NCI-H524 (cell line): ENCODE measurements at regions not wholly inside any gene's neighbourhood (a gene's known extent, or its start where the extent isn't known, plus 50 kb on each side); places are given as distances from the start of the nearest gene placed in this dataset.

Experiments
- DNase-seq, 2 experiments: peaks; one replicate each; lab custom pipeline; 2025; lab: John Stamatoyannopoulos, UW

- DNase-seq, result no peak
These were observed 210.2 kb downstream of the ARPP21 start for GRCh38 chr3:35849496-35849895.

- DNase-seq, result no peak
These were observed 210.6 kb downstream of the ARPP21 start for GRCh38 chr3:35849963-35850362.

GRCh38 chr3:35857004-35857403 lies 217.7 kb downstream of the ARPP21 start:
- DNase-seq, result no peak

- DNase-seq, result no peak
These were observed 222.7 kb downstream of the ARPP21 start for GRCh38 chr3:35862057-35862456.

GRCh38 chr3:35864871-35865270 lies 225.5 kb downstream of the ARPP21 start:
- no peak for DNase-seq

- DNase-seq, result peak; percentile 49 to 67
These were observed 228.5 kb downstream of the ARPP21 start for GRCh38 chr3:35867791-35868190.

GRCh38 chr3:35871009-35871408 lies 231.7 kb downstream of the ARPP21 start:
- no peak for DNase-seq

- no peak for DNase-seq
These were observed 244.6 kb downstream of the ARPP21 start for GRCh38 chr3:35883929-35884328.

GRCh38 chr3:35894735-35895134 lies 255.4 kb downstream of the ARPP21 start:
- DNase-seq, result no peak

- DNase-seq, result no peak
These were observed 259.9 kb downstream of the ARPP21 start for GRCh38 chr3:35899245-35899644.

- DNase-seq, result no peak
These were observed 260.8 kb downstream of the ARPP21 start for GRCh38 chr3:35900079-35900478.

- peak; percentile 65 to 83 for DNase-seq
These were observed 269.3 kb downstream of the ARPP21 start for GRCh38 chr3:35908366-35909232.

GRCh38 chr3:35919160-35919559 lies 279.8 kb downstream of the ARPP21 start:
- no peak for DNase-seq

- no peak for DNase-seq
These were observed 282.4 kb downstream of the ARPP21 start for GRCh38 chr3:35921718-35922117.

GRCh38 chr3:35924070-35924469 lies 284.7 kb downstream of the ARPP21 start:
- peak; percentile 44 to 78 for DNase-seq

GRCh38 chr3:35927441-35927840 lies 288.1 kb downstream of the ARPP21 start:
- DNase-seq, result no peak

GRCh38 chr3:35929158-35929557 lies 289.8 kb downstream of the ARPP21 start:
- no peak for DNase-seq

- no peak for DNase-seq
These were observed 292.5 kb downstream of the ARPP21 start for GRCh38 chr3:35931867-35932266.

- DNase-seq, result no peak
These were observed 293.7 kb downstream of the ARPP21 start for GRCh38 chr3:35932995-35933394.

- no peak for DNase-seq
These were observed 297.2 kb downstream of the ARPP21 start for GRCh38 chr3:35936571-35936970.

- DNase-seq, result no peak
These were observed 305.8 kb downstream of the ARPP21 start for GRCh38 chr3:35944926-35945710.

GRCh38 chr3:35946121-35946853 lies 307.0 kb downstream of the ARPP21 start:
- peak; percentile 40 to 77 for DNase-seq
